ENCODE measurements at regions not wholly inside any gene's neighbourhood (a gene's known extent, or its start where the extent isn't known, plus 50 kb on each side); places are given as distances from the start of the nearest gene placed in this dataset.

GRCh38 chr5:85337435-85337834, 952.8 kb upstream of the EDIL3 start (continued):
- TF ChIP-seq AFF4 (CRISPR knock-in tag; IDR thresholded peaks at IDR 0.05) (no peak), ZNF570 (CRISPR knock-in tag; IDR thresholded peaks at IDR 0.05; ENCODE audit: borderline replicate concordance) (no peak), ZNF704 (CRISPR knock-in tag; IDR thresholded peaks at IDR 0.05; ENCODE audit: borderline replicate concordance) (no peak)
- TF ChIP-seq, protein P1, sequence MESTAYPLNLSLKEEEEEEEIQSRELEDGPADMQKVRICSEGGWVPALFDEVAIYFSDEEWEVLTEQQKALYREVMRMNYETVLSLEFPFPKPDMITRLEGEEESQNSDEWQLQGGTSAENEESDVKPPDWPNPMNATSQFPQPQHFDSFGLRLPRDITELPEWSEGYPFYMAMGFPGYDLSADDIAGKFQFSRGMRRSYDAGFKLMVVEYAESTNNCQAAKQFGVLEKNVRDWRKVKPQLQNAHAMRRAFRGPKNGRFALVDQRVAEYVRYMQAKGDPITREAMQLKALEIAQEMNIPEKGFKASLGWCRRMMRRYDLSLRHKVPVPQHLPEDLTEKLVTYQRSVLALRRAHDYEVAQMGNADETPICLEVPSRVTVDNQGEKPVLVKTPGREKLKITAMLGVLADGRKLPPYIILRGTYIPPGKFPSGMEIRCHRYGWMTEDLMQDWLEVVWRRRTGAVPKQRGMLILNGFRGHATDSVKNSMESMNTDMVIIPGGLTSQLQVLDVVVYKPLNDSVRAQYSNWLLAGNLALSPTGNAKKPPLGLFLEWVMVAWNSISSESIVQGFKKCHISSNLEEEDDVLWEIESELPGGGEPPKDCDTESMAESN (CRISPR knock-in tag; conservative IDR thresholded peaks at IDR 0.05) = no peak
- TF ChIP-seq, protein P2, sequence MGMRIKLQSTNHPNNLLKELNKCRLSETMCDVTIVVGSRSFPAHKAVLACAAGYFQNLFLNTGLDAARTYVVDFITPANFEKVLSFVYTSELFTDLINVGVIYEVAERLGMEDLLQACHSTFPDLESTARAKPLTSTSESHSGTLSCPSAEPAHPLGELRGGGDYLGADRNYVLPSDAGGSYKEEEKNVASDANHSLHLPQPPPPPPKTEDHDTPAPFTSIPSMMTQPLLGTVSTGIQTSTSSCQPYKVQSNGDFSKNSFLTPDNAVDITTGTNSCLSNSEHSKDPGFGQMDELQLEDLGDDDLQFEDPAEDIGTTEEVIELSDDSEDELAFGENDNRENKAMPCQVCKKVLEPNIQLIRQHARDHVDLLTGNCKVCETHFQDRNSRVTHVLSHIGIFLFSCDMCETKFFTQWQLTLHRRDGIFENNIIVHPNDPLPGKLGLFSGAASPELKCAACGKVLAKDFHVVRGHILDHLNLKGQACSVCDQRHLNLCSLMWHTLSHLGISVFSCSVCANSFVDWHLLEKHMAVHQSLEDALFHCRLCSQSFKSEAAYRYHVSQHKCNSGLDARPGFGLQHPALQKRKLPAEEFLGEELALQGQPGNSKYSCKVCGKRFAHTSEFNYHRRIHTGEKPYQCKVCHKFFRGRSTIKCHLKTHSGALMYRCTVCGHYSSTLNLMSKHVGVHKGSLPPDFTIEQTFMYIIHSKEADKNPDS (CRISPR knock-in tag; IDR thresholded peaks at IDR 0.05) = no peak

All from HepG2 (cell line).